NCI-H146 treated with DMSO at 0.1 percent for 48 hours (cell line): ENCODE measurements at regions not wholly inside any gene's neighbourhood (a gene's known extent, or its start where the extent isn't known, plus 50 kb on each side); places are given as distances from the start of the nearest gene placed in this dataset.
A peak's percentile ranks its signal among the peaks of the same experiment; 100 is the strongest.

Source experiments
- DNase-seq: peaks from one replicate; lab custom pipeline; 2025; ENCODE audit not compliant: unreplicated experiment; lab: John Stamatoyannopoulos, UW

- no peak for DNase-seq
Measured at GRCh38 chr3:117434661-117435412, 725.3 kb downstream of the TUSC7 start.

GRCh38 chr3:117435506-117435905 lies 725.9 kb downstream of the TUSC7 start:
- DNase-seq, result no peak

DNA sequence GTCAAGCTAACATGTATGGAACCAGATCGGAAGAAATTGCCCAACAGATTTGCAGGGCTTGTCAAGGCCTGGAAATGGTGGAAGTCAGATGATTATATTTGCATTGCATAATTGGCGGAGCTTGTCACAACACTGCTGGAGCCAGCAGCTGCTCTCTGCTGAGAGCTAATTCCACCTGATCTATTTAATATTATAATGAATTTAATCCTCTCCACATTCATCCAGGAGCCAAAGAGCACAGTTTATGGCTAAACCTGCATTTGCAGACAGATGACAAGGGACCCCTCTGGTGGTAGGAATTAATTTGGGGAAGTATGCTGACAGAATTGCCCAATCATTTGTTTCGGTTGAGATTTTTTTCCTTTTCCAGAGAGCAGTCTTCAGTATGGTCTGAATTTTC lies 730.2 kb downstream of the TUSC7 start:
- DNase-seq, result peak; percentile 99

DNA sequence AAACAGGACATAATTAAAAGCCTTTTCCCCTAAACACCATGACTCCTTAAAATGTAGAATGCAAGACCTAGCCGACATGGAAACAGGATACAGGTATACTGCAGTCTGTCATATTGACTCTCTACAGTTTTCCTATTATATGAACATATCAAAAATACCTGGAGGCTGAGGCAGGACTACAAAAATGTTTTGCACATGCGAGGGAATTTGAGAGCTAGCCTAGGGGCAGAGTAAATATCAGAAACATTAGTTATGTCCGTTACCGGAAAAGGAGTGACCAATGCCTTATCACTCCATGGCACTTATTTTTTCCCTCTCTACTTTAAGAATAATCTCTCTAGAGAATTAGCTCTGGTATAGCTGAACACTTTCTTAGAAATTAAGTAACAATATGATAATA lies 732.3 kb downstream of the TUSC7 start:
- peak; percentile 18 for DNase-seq

- DNase-seq, result no peak
Measured at GRCh38 chr3:117442566-117442965, 733.0 kb downstream of the TUSC7 start.

- no peak for DNase-seq
Measured at GRCh38 chr3:117443014-117443413, 733.4 kb downstream of the TUSC7 start.

DNA sequence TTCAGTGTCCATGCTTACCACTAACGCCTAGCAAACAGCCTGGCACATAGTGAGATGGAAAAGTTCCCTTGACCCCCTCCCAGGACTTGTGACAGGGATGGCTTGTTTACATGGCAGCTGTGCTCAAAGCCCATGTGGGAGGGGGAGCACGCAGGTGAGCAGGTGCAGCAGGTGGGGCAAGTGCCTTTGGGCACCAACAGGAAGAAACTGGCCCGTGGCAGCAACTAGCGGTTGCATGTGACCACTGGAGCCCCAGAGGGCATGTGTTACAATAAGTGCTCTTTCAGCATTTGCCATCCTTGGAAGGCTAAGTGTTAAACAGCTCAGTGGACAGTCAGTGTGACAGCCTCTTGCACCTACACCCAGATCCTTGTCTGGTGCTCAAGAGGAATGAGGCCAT lies 734.6 kb downstream of the TUSC7 start:
- DNase-seq, result peak; percentile 82

- DNase-seq, result no peak
Measured at GRCh38 chr3:117447419-117447818, 737.8 kb downstream of the TUSC7 start.

DNA sequence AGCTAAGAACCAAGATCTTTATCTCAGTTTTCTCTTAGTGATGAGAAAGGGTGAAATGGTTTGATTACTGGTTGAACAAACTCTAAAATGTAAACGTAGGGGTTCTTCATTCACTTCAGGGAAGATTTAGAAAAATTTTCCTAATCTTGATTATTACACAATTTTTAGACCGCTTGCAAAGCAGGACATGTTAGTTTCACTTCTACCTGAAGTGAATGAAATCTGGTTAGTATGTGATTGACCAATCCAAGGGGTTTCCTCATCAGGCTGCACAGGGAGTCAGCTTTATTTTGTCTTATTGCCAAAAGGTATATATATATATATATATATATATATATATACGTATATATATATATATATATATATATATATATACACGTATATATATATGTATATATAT lies 740.4 kb downstream of the TUSC7 start:
- DNase-seq, result no peak

- DNase-seq, result peak; percentile 12
Measured at GRCh38 chr3:117454254-117454653, 744.7 kb downstream of the TUSC7 start.

- DNase-seq, result no peak
Measured at GRCh38 chr3:117454908-117455307, 745.3 kb downstream of the TUSC7 start.

- DNase-seq, result no peak
Measured at GRCh38 chr3:117455782-117456181, 746.2 kb downstream of the TUSC7 start.

GRCh38 chr3:117463276-117464115 lies 753.9 kb downstream of the TUSC7 start:
- no peak for DNase-seq

- no peak for DNase-seq
Measured at GRCh38 chr3:117471831-117472230, 762.3 kb downstream of the TUSC7 start.

GRCh38 chr3:117473981-117474538 lies 764.5 kb downstream of the TUSC7 start:
- DNase-seq, result peak; percentile 95

GRCh38 chr3:117476572-117476971 lies 767.0 kb downstream of the TUSC7 start:
- no peak for DNase-seq

GRCh38 chr3:117477214-117477755 lies 767.7 kb downstream of the TUSC7 start:
- DNase-seq, result no peak

GRCh38 chr3:117479095-117479494 lies 769.5 kb downstream of the TUSC7 start:
- DNase-seq, result no peak

GRCh38 chr3:117480525-117480924 lies 770.9 kb downstream of the TUSC7 start:
- DNase-seq, result no peak

GRCh38 chr3:117480972-117481371 lies 771.4 kb downstream of the TUSC7 start:
- no peak for DNase-seq

GRCh38 chr3:117483839-117484238 lies 774.3 kb downstream of the TUSC7 start:
- DNase-seq, result no peak

DNA sequence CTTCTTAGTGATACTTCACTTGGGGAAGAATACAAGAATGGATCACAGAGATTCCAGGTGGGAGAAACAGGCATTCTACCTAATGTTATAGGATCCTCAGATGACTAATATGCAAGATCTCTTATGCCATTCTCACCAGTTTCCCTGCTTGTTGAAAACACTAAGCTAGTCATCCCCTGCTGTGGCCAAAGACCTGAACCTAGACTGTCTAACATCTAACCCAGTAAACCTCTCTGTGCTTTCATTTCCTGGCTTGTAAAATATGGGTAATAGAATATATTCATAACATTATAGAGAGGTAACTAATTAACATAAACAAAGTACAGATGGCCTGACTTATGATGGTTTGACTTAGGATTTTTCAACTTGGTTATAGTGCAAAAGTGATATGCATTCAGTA lies 776.3 kb downstream of the TUSC7 start:
- no peak for DNase-seq
